GM21423 (cell line): ENCODE measurements at regions not wholly inside any gene's neighbourhood (a gene's known extent, or its start where the extent isn't known, plus 50 kb on each side); places are given as distances from the start of the nearest gene placed in this dataset.

Experiments used
- ATAC-seq: cut with Tn5 transposase; IDR thresholded peaks from one replicate; pipeline ENCODE4 v1.9.1; 2021; ENCODE audit warnings: mild to moderate bottlenecking, moderate library complexity; ENCODE audit not compliant: unreplicated experiment

DNA sequence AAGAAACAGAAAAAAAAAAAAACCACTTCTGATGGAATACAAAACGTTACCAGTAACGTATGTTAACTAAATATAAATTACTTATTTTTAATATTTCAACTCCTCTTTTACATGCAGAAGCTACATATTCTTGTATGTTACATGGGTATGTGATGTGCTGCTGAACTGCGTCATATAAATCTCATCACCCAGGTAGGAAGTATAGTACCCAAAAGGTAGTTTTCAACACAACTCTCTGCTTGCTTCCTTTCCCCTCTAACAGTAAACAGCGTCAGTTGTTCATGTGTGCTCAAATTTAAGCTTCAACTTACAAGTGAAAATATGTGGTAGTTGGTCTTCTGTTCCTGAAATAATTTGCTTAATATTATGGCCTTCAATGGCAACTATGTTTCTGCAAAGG, 250.0 kb upstream of the RBMY1B start:
- no peak for ATAC-seq

DNA sequence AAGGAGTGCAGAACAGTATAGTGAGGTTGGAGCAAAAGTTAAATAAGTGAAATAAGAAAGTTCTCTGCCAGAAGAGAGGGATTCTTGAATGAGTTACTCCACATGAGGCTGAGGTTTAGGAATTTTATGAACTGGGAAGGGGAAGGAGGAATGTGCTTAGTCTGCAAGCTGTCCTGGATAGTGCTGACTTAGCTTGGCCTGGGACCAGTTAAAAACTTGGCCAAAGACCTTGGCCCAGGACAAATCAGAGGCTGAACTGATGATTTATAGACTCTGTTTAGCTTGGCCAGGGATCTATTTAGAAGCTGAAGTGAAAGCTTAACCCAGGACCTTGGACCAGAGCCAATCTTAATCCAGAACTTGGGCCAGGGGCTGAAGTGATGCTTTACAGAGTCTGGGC, 244.4 kb upstream of the RBMY1B start:
- ATAC-seq = no peak

DNA sequence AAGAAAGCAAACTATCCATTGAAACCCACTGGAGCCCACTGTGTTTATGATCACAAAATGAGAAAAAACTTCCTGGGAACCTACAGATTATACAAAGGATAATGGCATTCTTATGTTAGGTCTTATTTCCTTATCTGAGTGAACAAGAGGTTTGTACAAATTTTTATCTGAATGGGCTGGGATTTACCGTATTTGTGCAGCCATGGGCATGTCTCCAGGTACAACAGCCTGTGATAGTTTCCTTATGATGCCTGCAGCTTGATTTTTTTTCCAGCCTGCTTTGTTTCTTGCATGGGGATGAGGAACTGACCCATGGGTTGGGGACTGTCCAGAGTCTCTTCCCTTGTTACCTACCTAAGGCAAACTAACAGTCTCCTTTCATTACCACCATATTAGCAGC, 244.0 kb upstream of the RBMY1B start:
- no peak for ATAC-seq

DNA sequence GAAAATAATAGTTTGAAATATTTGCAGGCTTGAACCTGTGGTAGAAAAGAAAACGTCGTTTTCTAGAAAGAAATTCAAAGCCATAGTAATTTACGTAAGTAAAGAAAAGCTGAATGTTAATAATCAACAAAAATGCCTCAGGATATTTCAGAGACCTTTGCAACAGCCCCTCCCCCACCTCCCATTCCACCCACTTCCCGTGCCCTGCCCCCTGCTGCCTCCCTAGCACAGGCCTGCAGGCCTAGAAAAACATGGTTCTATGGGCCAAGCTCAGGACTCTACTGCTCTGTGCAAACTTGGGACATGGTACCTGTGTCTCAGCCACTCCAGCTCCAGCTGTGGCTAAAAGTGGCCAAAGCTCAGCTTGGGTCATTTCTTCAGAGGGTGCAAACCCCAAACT, 223.4 kb upstream of the RBMY1B start:
- no peak for ATAC-seq

DNA sequence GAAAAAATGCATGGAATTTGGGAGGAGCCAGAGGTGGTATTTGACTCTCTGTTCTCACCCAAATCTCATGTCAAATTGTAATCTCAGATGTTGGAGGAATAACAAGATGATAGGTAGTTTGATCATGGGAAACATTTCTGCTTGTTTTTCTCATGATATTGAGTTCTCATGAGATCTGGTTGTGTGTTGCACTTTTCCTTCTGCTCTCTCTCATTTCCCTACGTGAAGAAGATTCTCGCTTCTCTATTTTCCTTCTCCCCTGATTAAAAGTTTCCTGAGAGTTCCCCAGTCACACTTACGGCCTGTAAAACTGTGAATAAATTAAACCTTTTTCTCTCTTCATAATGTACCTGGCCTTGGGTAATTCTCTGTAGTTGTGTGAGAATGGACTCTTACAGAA, 222.2 kb upstream of the RBMY1B start:
- no peak for ATAC-seq

DNA sequence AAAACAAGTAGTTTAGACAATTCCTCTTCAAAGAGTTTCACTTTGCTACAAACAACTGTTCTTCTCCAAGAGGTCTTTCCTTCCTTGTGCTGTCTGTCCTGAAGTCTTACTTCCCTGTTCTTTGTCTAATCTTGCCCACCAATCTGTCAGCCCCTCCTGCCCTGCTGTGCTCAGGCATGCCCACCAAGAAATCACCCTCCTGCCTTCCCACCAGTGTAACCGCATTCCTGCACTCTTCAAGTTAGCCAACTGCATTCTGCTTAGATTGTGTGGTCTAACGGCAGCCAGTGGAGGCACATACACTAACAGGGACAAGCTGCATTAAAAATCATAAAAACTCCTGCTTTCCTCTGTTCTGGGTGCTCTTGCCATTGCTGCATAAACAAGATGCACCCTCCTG, 215.9 kb upstream of the RBMY1B start:
- ATAC-seq = no peak

DNA sequence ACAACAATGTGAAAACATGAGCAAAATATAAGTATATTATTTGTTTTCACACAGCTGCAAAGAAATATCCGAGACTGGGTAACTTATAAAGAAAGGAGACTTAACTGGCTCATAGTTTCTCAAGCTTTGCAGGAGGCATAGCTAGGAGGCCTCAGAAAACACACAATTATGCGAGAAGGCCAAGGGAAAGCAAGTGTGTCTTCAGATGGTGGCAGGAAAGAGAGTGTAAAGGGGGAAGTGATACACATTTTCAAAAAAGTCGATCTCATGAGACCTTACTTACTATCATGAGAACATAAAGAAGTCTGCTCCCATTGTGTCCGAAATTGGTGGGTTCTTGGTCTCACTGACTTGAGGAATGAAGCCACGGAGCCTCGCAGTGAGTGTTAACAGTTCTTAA, 208.9 kb upstream of the RBMY1B start:
- no peak for ATAC-seq

DNA sequence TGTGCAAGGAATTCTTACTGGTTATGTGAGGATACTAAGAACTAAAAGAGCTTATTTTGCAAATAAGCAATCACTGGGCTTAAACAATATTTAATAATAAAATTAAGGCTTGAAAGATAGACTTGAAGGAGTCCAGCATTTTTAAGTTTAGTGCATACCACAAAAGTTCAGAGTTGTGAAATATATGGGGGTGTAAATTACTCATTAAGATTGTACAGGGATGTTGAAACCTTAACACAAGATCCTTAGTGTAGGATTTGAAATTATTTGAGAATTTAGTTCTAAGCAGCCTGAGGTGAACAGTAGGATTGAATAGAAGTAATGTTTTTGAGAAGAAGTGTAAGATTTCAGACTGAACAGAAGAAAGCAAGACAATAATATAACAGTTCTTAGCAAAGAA, 195.8 kb upstream of the RBMY1B start:
- ATAC-seq = no peak
